GM21367 (cell line): ENCODE measurements at regions not wholly inside any gene's neighbourhood (a gene's known extent, or its start where the extent isn't known, plus 50 kb on each side); places are given as distances from the start of the nearest gene placed in this dataset.
A peak's percentile ranks its signal among the peaks of the same experiment; 100 is the strongest.
"Not testable (repeated sequence)": the region's sequence is repeated elsewhere in the genome, so short reads cannot be mapped to it uniquely, and the experiment has no call there.

Experiments used
- ATAC-seq: cut with Tn5 transposase; IDR thresholded peaks from one replicate; pipeline ENCODE4 v1.9.1; 2021; ENCODE audit not compliant: unreplicated experiment

- no peak for ATAC-seq
These were observed 265.1 kb upstream of the SFSWAP start for GRCh38 chr12:131445795-131446194.

- ATAC-seq, result not testable (repeated sequence)
These were observed 263.3 kb upstream of the SFSWAP start for GRCh38 chr12:131447636-131448035.

- no peak for ATAC-seq
These were observed 262.6 kb upstream of the SFSWAP start for GRCh38 chr12:131448254-131448795.

GRCh38 chr12:131449027-131449426 is 261.9 kb upstream of the SFSWAP start:
- no peak for ATAC-seq

GRCh38 chr12:131452444-131452860 is 258.4 kb upstream of the SFSWAP start:
- ATAC-seq, result no peak

- peak; percentile 90 for ATAC-seq
These were observed 256.3 kb upstream of the SFSWAP start for GRCh38 chr12:131454418-131455217.

GRCh38 chr12:131455218-131455506 is 255.7 kb upstream of the SFSWAP start:
- ATAC-seq, result no peak

- no peak for ATAC-seq
These were observed 255.2 kb upstream of the SFSWAP start for GRCh38 chr12:131455581-131456110.

GRCh38 chr12:131456301-131457027 is 254.4 kb upstream of the SFSWAP start:
- ATAC-seq, result no peak

GRCh38 chr12:131457028-131457310 is 253.9 kb upstream of the SFSWAP start:
- ATAC-seq, result no peak

GRCh38 chr12:131457331-131458047 is 253.4 kb upstream of the SFSWAP start:
- ATAC-seq, result no peak

- ATAC-seq, result no peak
These were observed 252.9 kb upstream of the SFSWAP start for GRCh38 chr12:131458048-131458374.

- ATAC-seq, result no peak
These were observed 251.7 kb upstream of the SFSWAP start for GRCh38 chr12:131458931-131459772.

GRCh38 chr12:131459773-131460365 is 251.0 kb upstream of the SFSWAP start:
- ATAC-seq, result no peak

- ATAC-seq, result no peak
These were observed 250.4 kb upstream of the SFSWAP start for GRCh38 chr12:131460520-131460919.

GRCh38 chr12:131461096-131461495 is 249.8 kb upstream of the SFSWAP start:
- no peak for ATAC-seq

- no peak for ATAC-seq
These were observed 247.7 kb upstream of the SFSWAP start for GRCh38 chr12:131463174-131463573.

GRCh38 chr12:131464081-131464480 is 246.8 kb upstream of the SFSWAP start:
- ATAC-seq, result no peak

GRCh38 chr12:131466306-131466705 is 244.6 kb upstream of the SFSWAP start:
- ATAC-seq, result no peak

GRCh38 chr12:131466932-131467331 is 244.0 kb upstream of the SFSWAP start:
- ATAC-seq, result no peak
